SK-N-SH (cell line): ENCODE measurements at regions not wholly inside any gene's neighbourhood (a gene's known extent, or its start where the extent isn't known, plus 50 kb on each side); places are given as distances from the start of the nearest gene placed in this dataset.
"Not testable (repeated sequence)": the region's sequence is repeated elsewhere in the genome, so short reads cannot be mapped to it uniquely, and the experiment has no call there.

Experiments
- CTCF ChIA-PET: fragments of 300-600, 350-600 bp; formaldehyde crosslinking; extraction: SDS; loops from one replicate; lab custom pipeline; 2021; lab: Yijun Ruan, JAX
- POLR2A ChIA-PET: fragments of 350-600 bp; sonication (Branson Sonifier 250); formaldehyde crosslinking; extraction: SDS; loops from one replicate; lab custom pipeline; 2020; ENCODE audit warnings: antibody characterized with exemption, inconsistent platforms; lab: Yijun Ruan, JAX
- DNase-seq: peaks from one replicate; pipeline ENCODE4 v3.0.0; 2012
- H2AFZ ChIP-seq: fragments of 200-600 bp; sonication (generic); 2 replicates; pipeline ENCODE4 v1.8.1; 2016; ENCODE audit warnings: antibody characterized with exemption, mild to moderate bottlenecking, low read depth
- H3F3A ChIP-seq: fragments of 200-600 bp; sonication (generic); replicated peaks from 2 replicates; pipeline ENCODE3; 2016; ENCODE audit warnings: antibody characterized with exemption, mild to moderate bottlenecking; ENCODE audit not compliant: insufficient read depth
- H3K27ac ChIP-seq, 2 experiments: fragments of 200-500 bp in 1 of 2; fragments of 200-600 bp in 1 of 2; sonication (Bioruptor generic) in 1 of 2; sonication (generic), shearing (Covaris generic) in 1 of 2; 2 replicates each; pipeline versions ENCODE4 v1.5.1 to v1.6.1; 2014 to 2016; ENCODE audit warnings: low read depth in 2 of 2, inconsistent platforms in 1 of 2, low read length in 1 of 2, mild to moderate bottlenecking in 1 of 2, mixed read lengths in 1 of 2
- H3K27me3 ChIP-seq: fragments of 200-600 bp; sonication (generic), shearing (Covaris generic); 2 replicates; pipeline ENCODE4 v1.6.1; 2016; ENCODE audit warnings: mixed run types; ENCODE audit not compliant: insufficient read depth
- H3K36me3 ChIP-seq, 2 experiments: fragments of 200-500 bp in 1 of 2; fragments of 200-600 bp in 1 of 2; sonication (Bioruptor generic) in 1 of 2; sonication (generic) in 1 of 2; replicated peaks in 1 of 2; 2 replicates each; pipeline versions ENCODE3 to v1.5.1; 2014 to 2016; ENCODE audit warnings: low read length in 1 of 2, mild to moderate bottlenecking in 1 of 2; ENCODE audit not compliant: insufficient read depth in 2 of 2, control insufficient read depth in 1 of 2
- H3K4me1 ChIP-seq, 2 experiments: fragments of 200-500 bp in 1 of 2; fragments of 200-600 bp in 1 of 2; sonication (Bioruptor generic) in 1 of 2; sonication (generic), shearing (Covaris generic) in 1 of 2; 2 replicates each; pipeline versions ENCODE4 v1.5.1 to v1.6.1; 2014 to 2016; ENCODE audit warnings: low read depth in 1 of 2, low read length in 1 of 2, mixed run types in 1 of 2; ENCODE audit not compliant: insufficient read depth in 2 of 2, control insufficient read depth in 1 of 2
- H3K4me2 ChIP-seq: fragments of 200-600 bp; sonication (generic), shearing (Covaris generic); 2 replicates; pipeline ENCODE4 v1.6.1; 2017; ENCODE audit warnings: mixed run types
- H3K4me3 ChIP-seq, 2 experiments: fragments of 200-500 bp in 1 of 2; fragments of 200-600 bp in 1 of 2; sonication (Bioruptor generic) in 1 of 2; sonication (generic), shearing (Covaris generic) in 1 of 2; 2 replicates each; pipeline versions ENCODE4 v1.5.1 to v1.8.1; 2014 to 2016; ENCODE audit warnings: low read depth in 2 of 2, inconsistent platforms in 1 of 2, low read length in 1 of 2, mild to moderate bottlenecking in 1 of 2, mixed read lengths in 1 of 2, moderate library complexity in 1 of 2
- H3K79me2 ChIP-seq: fragments of 200-600 bp; sonication (generic); 2 replicates; pipeline ENCODE4 v1.8.1; 2017; ENCODE audit warnings: mild to moderate bottlenecking; ENCODE audit not compliant: insufficient read depth
- H3K9ac ChIP-seq: fragments of 200-600 bp; sonication (generic); 2 replicates; pipeline ENCODE4 v1.6.1; 2017; ENCODE audit warnings: mixed run types
- H3K9me2 ChIP-seq: fragments of 200-600 bp; sonication (generic); 2 replicates; pipeline ENCODE4 v1.6.1; 2017; ENCODE audit warnings: mixed run types
- H3K9me3 ChIP-seq: fragments of 200-600 bp; sonication (generic); 2 replicates; pipeline ENCODE4 v1.6.1; 2017; ENCODE audit warnings: mixed run types, mild to moderate bottlenecking, moderate library complexity
- H4K20me1 ChIP-seq: fragments of 200-600 bp; sonication (generic); 2 replicates; pipeline ENCODE4 v1.6.1; 2017; ENCODE audit warnings: mild to moderate bottlenecking, mixed run types; ENCODE audit not compliant: insufficient read depth
- ELF1 ChIP-seq: IDR thresholded peaks from 2 replicates; pipeline ENCODE4 v1.4.0; 2012
- FOSL2 ChIP-seq: IDR thresholded peaks from 2 replicates; pipeline ENCODE4 v1.4.0; 2012; ENCODE audit warnings: low read depth, mild to moderate bottlenecking, moderate library complexity, borderline replicate concordance
- FOXM1 ChIP-seq: IDR thresholded peaks from 2 replicates; pipeline ENCODE4 v1.4.0; 2012; ENCODE audit warnings: low read depth, mild to moderate bottlenecking
- GABPA ChIP-seq: IDR thresholded peaks from 2 replicates; pipeline ENCODE4 v1.4.0; 2012; ENCODE audit warnings: low read depth, mild to moderate bottlenecking
- NFIC ChIP-seq: IDR thresholded peaks from 2 replicates; pipeline ENCODE4 v1.4.0; 2012; ENCODE audit warnings: borderline replicate concordance
- POLR2AphosphoS5 ChIP-seq: IDR thresholded peaks from 2 replicates; pipeline ENCODE4 v1.6.1; 2012; ENCODE audit warnings: low read depth, low read length
- RCOR1 ChIP-seq: fragments of 150-350 bp; IDR thresholded peaks from 2 replicates; pipeline ENCODE4 v1.6.1; 2017; ENCODE audit warnings: antibody characterized with exemption, low read length
- RXRA ChIP-seq: IDR thresholded peaks from 2 replicates; pipeline ENCODE4 v1.4.0; 2012; ENCODE audit warnings: low read depth, mild to moderate bottlenecking, borderline replicate concordance
- SMC3 ChIP-seq: IDR thresholded peaks from 2 replicates; pipeline ENCODE4 v1.6.1; 2012; ENCODE audit warnings: low read depth, low read length, improper control_type of control experiment
- TAF1 ChIP-seq: IDR thresholded peaks from 2 replicates; pipeline ENCODE4 v1.6.1; 2012; ENCODE audit warnings: low read depth, mild to moderate bottlenecking, low read length, moderate library complexity, borderline replicate concordance
- WGBS: methylation state at CpG from one replicate; pipeline ENCODE4 v1.1.6; 2017; ENCODE audit warnings: low lambda C conversion rate; 5-methylcytosine and 5-hydroxymethylcytosine counted together
- TF ChIP-seq, protein P1 (sequence below): IDR thresholded peaks from 2 replicates; pipeline ENCODE4 v1.4.0; 2012; ENCODE audit warnings: low read depth
- TF ChIP-seq, protein P2 (sequence below): fragments of 200-600 bp; sonication (generic); IDR thresholded peaks from 2 replicates; pipeline ENCODE4 v1.6.1; 2017; ENCODE audit warnings: antibody characterized with exemption, mild to moderate bottlenecking, moderate library complexity

DNA sequence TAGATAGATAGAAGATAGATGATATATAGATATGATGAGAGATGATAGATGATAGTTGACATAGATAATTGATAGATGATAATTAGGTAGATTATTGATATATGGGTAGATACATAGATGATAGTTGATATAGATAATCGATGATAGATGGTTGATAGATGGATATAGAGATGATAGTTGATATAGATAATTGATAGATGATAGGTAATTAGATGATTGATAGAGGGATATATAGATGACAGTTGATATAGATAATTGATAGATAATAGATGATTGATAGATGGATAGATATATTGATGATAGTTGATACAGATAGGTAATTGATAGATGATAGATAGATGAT is 72.3 kb downstream of the PRR15 start:
- POLR2A ChIA-PET, result no interaction called here
- 42% methylated on average over 1 of the region's 1 CpG for WGBS
- CTCF ChIA-PET, result interaction anchor here (0.6 to 4.2 kb wide), 21 partner anchors 8 to 426 kb away, joined by 3 to 34 read pairs (median 3); no protein-coding TSS in a partner anchor

DNA sequence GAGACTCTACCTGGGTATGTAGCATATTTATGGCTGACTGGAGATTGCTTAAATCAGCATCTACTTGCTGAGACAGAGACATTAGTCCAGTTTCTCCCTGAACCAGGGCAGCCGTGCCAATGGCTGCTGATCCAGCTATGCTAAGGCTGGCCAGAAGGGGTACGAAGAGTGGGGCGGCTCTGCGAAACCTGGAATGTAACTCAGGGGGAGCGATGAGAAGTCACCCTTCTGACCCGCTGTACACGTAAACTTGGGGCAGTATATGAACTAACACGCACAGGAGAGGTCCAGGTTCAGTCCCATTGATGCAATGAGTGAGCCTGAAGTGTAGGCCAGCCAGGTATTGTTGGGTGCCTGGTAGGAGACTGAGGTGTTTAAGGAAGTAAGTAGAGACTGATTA is 73.7 kb downstream of the PRR15 start:
- TF ChIP-seq NFIC (no peak), SMC3 (no peak), RXRA (no peak), FOXM1 (no peak), GABPA (no peak), TAF1 (no peak), FOSL2 (no peak), ELF1 (no peak), POLR2AphosphoS5 (no peak)
- TF ChIP-seq, protein P1, sequence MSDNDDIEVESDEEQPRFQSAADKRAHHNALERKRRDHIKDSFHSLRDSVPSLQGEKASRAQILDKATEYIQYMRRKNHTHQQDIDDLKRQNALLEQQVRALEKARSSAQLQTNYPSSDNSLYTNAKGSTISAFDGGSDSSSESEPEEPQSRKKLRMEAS, result no peak
- DNase-seq, result no peak
- Histone ChIP-seq H3K79me2 (no peaks in the 10 kb centered on the region), H4K20me1 (no peaks in the 10 kb centered on the region), H3K4me1 (no peaks in the 10 kb centered on the region), H3K4me2 (no peak overlapping the region), H3K36me3 (peaks cover 0 to 15% of the 10 kb centered on the region in 2 experiments), H3K9me2 (no peaks in the 10 kb centered on the region), H3K9me3 (no peaks in the 10 kb centered on the region), H3K27me3 (no peaks in the 10 kb centered on the region), H3K27ac (no peak overlapping the region), H2AFZ (no peak overlapping the region), H3K9ac (no peak overlapping the region), H3K4me3 (no peak overlapping the region), H3F3A (no peaks in the 10 kb centered on the region)
- 97% methylated on average over 8 of the region's 8 CpGs for WGBS
- CTCF ChIA-PET, result interaction anchor here (1.0 to 4.2 kb wide), 4 partner anchors 12 to 285 kb away, joined by 3 to 34 read pairs (median 14); no protein-coding TSS in a partner anchor
- POLR2A ChIA-PET, result no interaction called here

More for the DNA sequence above, 72.3 kb downstream of the PRR15 start:
- TF ChIP-seq RCOR1, result no peak
- TF ChIP-seq, protein P2, sequence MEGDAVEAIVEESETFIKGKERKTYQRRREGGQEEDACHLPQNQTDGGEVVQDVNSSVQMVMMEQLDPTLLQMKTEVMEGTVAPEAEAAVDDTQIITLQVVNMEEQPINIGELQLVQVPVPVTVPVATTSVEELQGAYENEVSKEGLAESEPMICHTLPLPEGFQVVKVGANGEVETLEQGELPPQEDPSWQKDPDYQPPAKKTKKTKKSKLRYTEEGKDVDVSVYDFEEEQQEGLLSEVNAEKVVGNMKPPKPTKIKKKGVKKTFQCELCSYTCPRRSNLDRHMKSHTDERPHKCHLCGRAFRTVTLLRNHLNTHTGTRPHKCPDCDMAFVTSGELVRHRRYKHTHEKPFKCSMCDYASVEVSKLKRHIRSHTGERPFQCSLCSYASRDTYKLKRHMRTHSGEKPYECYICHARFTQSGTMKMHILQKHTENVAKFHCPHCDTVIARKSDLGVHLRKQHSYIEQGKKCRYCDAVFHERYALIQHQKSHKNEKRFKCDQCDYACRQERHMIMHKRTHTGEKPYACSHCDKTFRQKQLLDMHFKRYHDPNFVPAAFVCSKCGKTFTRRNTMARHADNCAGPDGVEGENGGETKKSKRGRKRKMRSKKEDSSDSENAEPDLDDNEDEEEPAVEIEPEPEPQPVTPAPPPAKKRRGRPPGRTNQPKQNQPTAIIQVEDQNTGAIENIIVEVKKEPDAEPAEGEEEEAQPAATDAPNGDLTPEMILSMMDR, result peak; percentile 4; the same call in 1 of the 2 replicates
- no peaks in the 10 kb centered on the region for H4K20me1 ChIP-seq
- H3K9me2 ChIP-seq, result no peaks in the 10 kb centered on the region
- H3K9ac ChIP-seq, result no peak overlapping the region
- H3K4me3 ChIP-seq, result no peak overlapping the region
- H3K4me1 ChIP-seq, result no peaks in the 10 kb centered on the region
- no peak overlapping the region for H2AFZ ChIP-seq
- H3K36me3 ChIP-seq, result peaks cover 0 to 15% of the 10 kb centered on the region in 2 experiments
- H3K9me3 ChIP-seq, result no peaks in the 10 kb centered on the region
- DNase-seq, result no peak
- no peak overlapping the region for H3K4me2 ChIP-seq
- H3K79me2 ChIP-seq, result no peaks in the 10 kb centered on the region
- no peaks in the 10 kb centered on the region for H3K27me3 ChIP-seq
- no peaks in the 10 kb centered on the region for H3F3A ChIP-seq
- no peak overlapping the region for H3K27ac ChIP-seq

DNA sequence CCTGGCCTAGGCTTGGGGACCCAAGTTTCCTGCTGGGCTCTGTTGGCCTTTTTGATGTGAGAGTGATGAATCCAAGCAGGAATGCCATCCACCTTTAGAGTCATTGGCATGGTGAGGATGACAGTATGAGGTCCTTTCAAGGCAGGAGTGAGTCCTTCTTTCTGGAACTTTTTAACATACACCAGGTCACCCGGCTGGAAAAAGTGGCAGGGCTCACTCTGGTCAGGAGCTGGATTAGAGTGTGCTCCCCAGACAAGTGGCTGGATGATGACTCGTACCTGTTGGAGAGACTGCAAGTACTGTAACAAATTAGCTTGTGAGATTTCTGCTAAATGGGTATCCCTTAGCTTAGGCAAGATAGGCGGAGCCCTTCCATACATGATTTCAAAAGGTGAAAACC is 75.2 kb downstream of the PRR15 start:
- H3F3A ChIP-seq, H3K4me2 ChIP-seq, H4K20me1 ChIP-seq, H3K4me3 ChIP-seq, H3K9ac ChIP-seq, H2AFZ ChIP-seq, H3K9me2 ChIP-seq, H3K27me3 ChIP-seq, H3K9me3 ChIP-seq, H3K4me1 ChIP-seq, POLR2A ChIA-PET, H3K79me2 ChIP-seq, H3K27ac ChIP-seq, DNase-seq: not testable (repeated sequence)
- H3K36me3 ChIP-seq, result peaks cover 0 to 15% of the 10 kb centered on the region in 2 experiments
- CTCF ChIA-PET, result interaction anchor here (1.2 kb wide), 1 partner anchor 109 kb away, joined by 4 read pairs; no protein-coding TSS in a partner anchor
- 92% methylated on average over 3 of the region's 3 CpGs for WGBS
